SU-DHL-6 (cell line): ENCODE measurements at regions not wholly inside any gene's neighbourhood (a gene's known extent, or its start where the extent isn't known, plus 50 kb on each side); places are given as distances from the start of the nearest gene placed in this dataset.

Experiments
- H2AFZ ChIP-seq: fragments of 200-600 bp; sonication (generic); 2 replicates; pipeline ENCODE4 v1.6.1; 2014; ENCODE audit warnings: low read depth, mild to moderate bottlenecking, moderate library complexity, mixed read lengths, antibody characterized with exemption, low read length; ENCODE audit not compliant: severe bottlenecking
- H3F3A ChIP-seq: fragments of 200-600 bp; shearing (Covaris generic); 2 replicates; pipeline ENCODE4 v1.6.0; 2016; ENCODE audit warnings: antibody characterized with exemption, mild to moderate bottlenecking; ENCODE audit not compliant: insufficient read depth
- H3K27ac ChIP-seq: fragments of 200-600 bp; sonication (generic); 2 replicates; pipeline ENCODE4 v1.5.1; 2016; ENCODE audit warnings: low read depth, mild to moderate bottlenecking, low read length, moderate library complexity, mixed read lengths
- H3K27me3 ChIP-seq: fragments of 200-600 bp; sonication (generic), shearing (Covaris generic); 2 replicates; pipeline ENCODE4 v1.6.0; 2014; ENCODE audit warnings: mild to moderate bottlenecking, low read length
- H3K36me3 ChIP-seq: fragments of 200-600 bp; sonication (generic); 2 replicates; pipeline ENCODE4 v1.6.1; 2014; ENCODE audit warnings: mild to moderate bottlenecking, low read length, mixed read lengths
- H3K4me2 ChIP-seq: fragments of 300-600, 200-600 bp; shearing (Covaris generic), sonication (generic); 2 replicates; pipeline ENCODE4 v1.6.0; 2014; ENCODE audit warnings: low read length, low read depth, mild to moderate bottlenecking; ENCODE audit not compliant: poor library complexity, severe bottlenecking
- H3K4me3 ChIP-seq: fragments of 200-600 bp; sonication (generic); 2 replicates; pipeline ENCODE4 v1.5.1; 2014; ENCODE audit warnings: antibody characterized with exemption, low read length, mild to moderate bottlenecking, mixed read lengths; ENCODE audit not compliant: insufficient read depth, poor library complexity, severe bottlenecking
- H3K79me2 ChIP-seq: fragments of 200-600 bp; sonication (generic); 2 replicates; pipeline ENCODE4 v1.6.1; 2014; ENCODE audit warnings: mild to moderate bottlenecking, low read length, moderate library complexity; ENCODE audit not compliant: insufficient read depth
- H3K9ac ChIP-seq: fragments of 200-600 bp; sonication (generic); 2 replicates; pipeline ENCODE4 v1.7.0; 2014; ENCODE audit warnings: mild to moderate bottlenecking, low read length
- H3K9me2 ChIP-seq: fragments of 200-600 bp; sonication (generic); replicated peaks from 2 replicates; pipeline ENCODE4 v1.6.1; 2014; ENCODE audit warnings: low read length; ENCODE audit not compliant: insufficient read depth
- H3K9me3 ChIP-seq: fragments of 200-600 bp; sonication (generic); 2 replicates; pipeline ENCODE4 v1.6.1; 2014; ENCODE audit warnings: low read length, mixed read lengths; ENCODE audit not compliant: insufficient read depth
- H4K20me1 ChIP-seq: fragments of 200-600 bp; sonication (generic); 2 replicates; pipeline ENCODE4 v1.6.1; 2014; ENCODE audit warnings: low read depth, mild to moderate bottlenecking, antibody characterized with exemption, low read length, moderate library complexity, mixed read lengths
- CTCF ChIP-seq: fragments of 200-600 bp; sonication (generic); IDR thresholded peaks from one replicate; pipeline ENCODE4 v1.5.1; 2017; ENCODE audit warnings: antibody characterized with exemption, mild to moderate bottlenecking, low read length, moderate library complexity; ENCODE audit not compliant: insufficient read depth, poor library complexity, severe bottlenecking
- EZH2phosphoT487 ChIP-seq: fragments of 200-600 bp; sonication (generic), shearing (Covaris generic); conservative IDR thresholded peaks from 2 replicates; pipeline ENCODE4 v1.6.1; 2018; ENCODE audit warnings: mild to moderate bottlenecking, antibody characterized with exemption, low read length, moderate library complexity, mixed read lengths

DNA sequence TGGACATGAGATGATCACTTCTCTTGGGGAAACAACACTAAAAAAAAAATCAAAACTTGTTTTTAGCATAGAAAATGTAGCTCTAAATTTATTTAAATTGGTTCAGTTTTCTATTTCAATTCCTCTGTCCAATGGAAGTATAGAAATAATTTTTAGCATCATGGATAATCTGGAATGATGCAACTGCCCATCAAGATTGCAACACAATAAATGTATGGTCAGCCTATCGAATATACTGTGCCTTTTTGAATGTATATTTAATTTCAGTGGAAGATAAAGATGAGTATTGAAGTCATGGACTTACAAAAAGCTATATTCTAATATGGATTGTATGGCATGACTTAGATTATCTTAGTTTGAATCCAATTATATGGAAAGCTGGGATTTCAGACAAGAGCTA is 906.7 kb downstream of the IGSF11 start:
- no peak overlapping the region for H3K4me3 ChIP-seq
- no peaks in the 10 kb centered on the region for H4K20me1 ChIP-seq
- no peak overlapping the region for H3K9ac ChIP-seq
- no peak overlapping the region for H3K27ac ChIP-seq
- H3K4me2 ChIP-seq = no peak overlapping the region
- H3F3A ChIP-seq = no peaks in the 10 kb centered on the region
- no peak overlapping the region for H2AFZ ChIP-seq
- no peaks in the 10 kb centered on the region for H3K79me2 ChIP-seq
- H3K36me3 ChIP-seq = no peaks in the 10 kb centered on the region
- no peaks in the 10 kb centered on the region for H3K27me3 ChIP-seq
- no peaks in the 10 kb centered on the region for H3K9me3 ChIP-seq
- H3K9me2 ChIP-seq = no peaks in the 10 kb centered on the region
- TF ChIP-seq EZH2phosphoT487 (no peak), CTCF (no peak)

DNA sequence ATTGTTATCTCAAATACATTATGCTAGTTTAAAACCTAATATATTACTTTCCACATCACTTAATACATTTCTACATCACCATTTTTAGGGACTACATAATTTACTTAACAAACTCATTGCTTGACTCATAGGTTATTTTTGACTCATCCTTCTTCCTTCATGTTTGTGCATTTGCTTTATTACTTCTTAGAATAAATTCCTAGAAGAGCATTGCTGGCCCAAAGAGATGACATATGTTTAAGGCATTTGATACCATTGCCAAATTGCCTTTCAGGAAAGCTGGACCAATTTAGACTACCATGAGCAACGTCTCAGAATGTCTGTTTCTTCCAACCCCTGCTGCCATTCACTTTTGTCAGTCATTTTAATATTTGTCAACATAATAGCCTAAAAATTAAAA is 905.8 kb downstream of the IGSF11 start:
- TF ChIP-seq EZH2phosphoT487 (no peak), CTCF (no peak)
- no peaks in the 10 kb centered on the region for H3K36me3 ChIP-seq
- H3K9ac ChIP-seq = no peak overlapping the region
- no peaks in the 10 kb centered on the region for H3F3A ChIP-seq
- no peak overlapping the region for H3K27ac ChIP-seq
- H3K27me3 ChIP-seq = no peaks in the 10 kb centered on the region
- H3K4me3 ChIP-seq = no peak overlapping the region
- no peaks in the 10 kb centered on the region for H3K9me3 ChIP-seq
- H2AFZ ChIP-seq = no peak overlapping the region
- no peaks in the 10 kb centered on the region for H3K9me2 ChIP-seq
- no peaks in the 10 kb centered on the region for H3K79me2 ChIP-seq
- no peaks in the 10 kb centered on the region for H4K20me1 ChIP-seq
- H3K4me2 ChIP-seq = no peak overlapping the region

- no peaks in the 10 kb centered on the region for H3F3A ChIP-seq
- no peak overlapping the region for H3K27ac ChIP-seq
- H2AFZ ChIP-seq = no peak overlapping the region
- no peak overlapping the region for H3K4me3 ChIP-seq
- H3K4me2 ChIP-seq = no peak overlapping the region
- peaks cover 5% of the 10 kb centered on the region; the same call in 1 of the 2 replicates for H3K9me2 ChIP-seq
- H3K36me3 ChIP-seq = no peaks in the 10 kb centered on the region
- H3K79me2 ChIP-seq = no peaks in the 10 kb centered on the region
- no peaks in the 10 kb centered on the region for H4K20me1 ChIP-seq
- H3K9ac ChIP-seq = no peak overlapping the region
- no peaks in the 10 kb centered on the region for H3K27me3 ChIP-seq
- H3K9me3 ChIP-seq = no peaks in the 10 kb centered on the region
- no peak for TF ChIP-seq CTCF
- TF ChIP-seq EZH2phosphoT487 = no peak
These were observed 896.9 kb downstream of the IGSF11 start for GRCh38 chr3:118137778-118138177.

GRCh38 chr3:118144919-118145318 is 889.7 kb downstream of the IGSF11 start:
- H3K9me2 ChIP-seq = peaks cover 5% of the 10 kb centered on the region; the same call in 1 of the 2 replicates
- no peaks in the 10 kb centered on the region for H3K36me3 ChIP-seq
- no peaks in the 10 kb centered on the region for H3K79me2 ChIP-seq
- H4K20me1 ChIP-seq = no peaks in the 10 kb centered on the region
- no peaks in the 10 kb centered on the region for H3F3A ChIP-seq
- no peak overlapping the region for H3K4me3 ChIP-seq
- H3K27me3 ChIP-seq = no peaks in the 10 kb centered on the region
- no peak overlapping the region for H3K4me2 ChIP-seq
- no peak overlapping the region for H3K9ac ChIP-seq
- no peaks in the 10 kb centered on the region for H3K9me3 ChIP-seq
- TF ChIP-seq CTCF = no peak
- TF ChIP-seq EZH2phosphoT487 = no peak
- no peak overlapping the region for H3K27ac ChIP-seq
- no peak overlapping the region for H2AFZ ChIP-seq
